Gastroesophageal sphincter (tissue), 4 donors: ENCODE measurements at regions not wholly inside any gene's neighbourhood (a gene's known extent, or its start where the extent isn't known, plus 50 kb on each side); places are given as distances from the start of the nearest gene placed in this dataset.

Experiments
- ATAC-seq: fragments of 150-250 bp; one replicate; pipeline ENCODE4 v1.9.1; 2016; ENCODE audit warnings: mild to moderate bottlenecking, moderate library complexity
- H3K27ac ChIP-seq, 4 donors: fragments of 200-600 bp; sonication (generic) in 3 of 4; 1 replicate in 3 of 4; 2 replicates in 1 of 4; pipeline ENCODE4 v1.5.1; 2016 to 2019
- H3K27me3 ChIP-seq: fragments of 200-600 bp; sonication (generic); one replicate; pipeline ENCODE4 v1.5.1; 2019
- H3K36me3 ChIP-seq, 2 donors: fragments of 200-600 bp; sonication (generic); one replicate each; pipeline ENCODE4 v1.5.1; 2019; ENCODE audit warnings: control low read depth in 1 of 2
- H3K4me1 ChIP-seq, 3 donors: fragments of 200-600 bp; sonication (generic); 1 replicate in 2 of 3; 2 replicates in 1 of 3; pipeline ENCODE4 v1.5.1; 2016 to 2019; ENCODE audit warnings: control low read depth in 2 of 3
- H3K4me3 ChIP-seq, 2 donors: fragments of 200-600 bp; sonication (generic); one replicate each; pipeline ENCODE4 v1.5.1; 2019; ENCODE audit warnings: mild to moderate bottlenecking in 1 of 2, moderate library complexity in 1 of 2
- H3K9me3 ChIP-seq, 3 donors: fragments of 200-600 bp; sonication (generic); one replicate each; pipeline ENCODE4 v1.5.1; 2017 to 2019; ENCODE audit warnings: control low read depth in 2 of 3
- CTCF ChIP-seq, 4 experiments: fragments of 200-600 bp in 2 of 4; fragments of 450-650 bp in 2 of 4; sonication (generic) in 1 of 4; IDR thresholded peaks; one replicate each; pipeline ENCODE4 v1.5.1; 2017 to 2019; ENCODE audit warnings: antibody characterized with exemption in 4 of 4, mild to moderate bottlenecking in 2 of 4, moderate library complexity in 2 of 4
- EP300 ChIP-seq: sonication (generic); formaldehyde crosslinking; IDR thresholded peaks from one replicate; pipeline ENCODE4 v1.6.1; 2017; ENCODE audit warnings: antibody characterized with exemption, mild to moderate bottlenecking
- POLR2A ChIP-seq, 2 donors: fragments of 450-650 bp; IDR thresholded peaks; one replicate each; pipeline ENCODE4 v1.6.1; 2017; ENCODE audit warnings: antibody characterized with exemption in 2 of 2, mild to moderate bottlenecking in 2 of 2, moderate library complexity in 1 of 2
- POLR2AphosphoS5 ChIP-seq: sonication (generic); formaldehyde crosslinking; IDR thresholded peaks from one replicate; pipeline ENCODE4 v1.6.1; 2017; ENCODE audit warnings: antibody characterized with exemption
- WGBS, 2 donors: methylation state at CpG; one replicate each; pipeline ENCODE4 v1.1.5; 2018; ENCODE audit warnings: low coverage in 1 of 2; 5-methylcytosine and 5-hydroxymethylcytosine counted together

DNA sequence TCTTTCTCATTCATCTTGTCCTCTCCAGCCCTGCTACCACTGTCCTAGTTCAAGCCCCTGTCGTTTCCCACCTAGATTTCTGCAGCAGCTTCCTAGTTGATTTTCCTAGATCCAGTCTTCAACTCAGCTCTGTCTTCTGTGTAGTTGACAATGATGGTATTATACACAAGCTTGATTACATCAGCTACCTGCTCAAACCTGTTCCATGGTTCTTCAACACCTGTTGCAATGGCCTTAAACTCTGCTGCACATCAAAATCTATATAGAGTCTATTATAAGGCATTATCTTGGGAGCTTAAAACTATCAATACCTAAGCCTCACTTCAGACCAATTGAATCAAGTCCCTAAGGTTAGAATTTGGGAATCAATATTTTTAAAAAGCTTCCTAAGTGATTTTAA is 71.7 kb upstream of the PELI2 start:
- ATAC-seq: no peak
- TF ChIP-seq POLR2AphosphoS5 (no peak), CTCF (IDR thresholded peaks at IDR 0.05) (no peak), POLR2A (IDR thresholded peaks at IDR 0.05) (no peak), EP300 (no peak)
- Histone ChIP-seq H3K27ac (no peak overlapping the region), H3K4me1 (no peaks in the 10 kb centered on the region), H3K9me3 (no peaks in the 10 kb centered on the region), H3K36me3 (no peaks in the 10 kb centered on the region), H3K4me3 (no peak overlapping the region), H3K27me3 (no peaks in the 10 kb centered on the region)
- 90 to 100% methylated on average over 1 of the region's 1 CpG for WGBS, 2 donors

DNA sequence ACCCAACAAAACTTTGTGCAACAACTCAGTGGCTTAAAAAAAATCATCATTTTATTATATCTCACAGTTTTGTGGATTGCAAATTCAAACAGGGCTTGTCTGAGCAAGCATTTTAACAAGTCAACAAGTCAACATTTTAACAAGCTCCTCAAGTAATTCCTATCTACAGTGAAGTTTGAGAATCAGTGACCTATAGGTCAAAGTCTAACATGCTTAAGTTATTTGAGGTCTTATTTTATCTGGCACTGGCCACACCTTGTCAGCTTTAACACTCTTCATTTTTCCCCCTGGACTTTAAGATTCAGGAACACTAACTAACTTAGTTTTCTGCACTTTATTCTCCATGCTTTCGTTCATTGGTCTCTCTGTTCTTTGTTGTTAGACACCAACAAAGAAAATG is 71.2 kb upstream of the PELI2 start:
- TF ChIP-seq POLR2AphosphoS5: no peak
- no peak for TF ChIP-seq POLR2A (IDR thresholded peaks at IDR 0.05)
- TF ChIP-seq CTCF (IDR thresholded peaks at IDR 0.05): no peak
- no peaks in the 10 kb centered on the region for H3K4me1 ChIP-seq
- ATAC-seq: no peak
- H3K27ac ChIP-seq: no peak overlapping the region
- H3K9me3 ChIP-seq: no peaks in the 10 kb centered on the region
- H3K4me3 ChIP-seq: no peak overlapping the region
- 86 to 100% methylated on average over 1 of the region's 1 CpG for WGBS, 2 donors
- no peaks in the 10 kb centered on the region for H3K27me3 ChIP-seq
- no peaks in the 10 kb centered on the region for H3K36me3 ChIP-seq

- 100% methylated on average over 1 of the region's 1 CpG for WGBS, 2 donors
- TF ChIP-seq EP300 (no peak), POLR2A (IDR thresholded peaks at IDR 0.05) (no peak), CTCF (IDR thresholded peaks at IDR 0.05) (no peak), POLR2AphosphoS5 (no peak)
- Histone ChIP-seq H3K9me3 (no peaks in the 10 kb centered on the region), H3K27ac (no peak overlapping the region), H3K4me3 (no peak overlapping the region), H3K27me3 (no peaks in the 10 kb centered on the region), H3K4me1 (no peaks in the 10 kb centered on the region), H3K36me3 (no peaks in the 10 kb centered on the region)
- no peak for ATAC-seq
Measured at GRCh38 chr14:56049536-56049935, 68.7 kb upstream of the PELI2 start.

DNA sequence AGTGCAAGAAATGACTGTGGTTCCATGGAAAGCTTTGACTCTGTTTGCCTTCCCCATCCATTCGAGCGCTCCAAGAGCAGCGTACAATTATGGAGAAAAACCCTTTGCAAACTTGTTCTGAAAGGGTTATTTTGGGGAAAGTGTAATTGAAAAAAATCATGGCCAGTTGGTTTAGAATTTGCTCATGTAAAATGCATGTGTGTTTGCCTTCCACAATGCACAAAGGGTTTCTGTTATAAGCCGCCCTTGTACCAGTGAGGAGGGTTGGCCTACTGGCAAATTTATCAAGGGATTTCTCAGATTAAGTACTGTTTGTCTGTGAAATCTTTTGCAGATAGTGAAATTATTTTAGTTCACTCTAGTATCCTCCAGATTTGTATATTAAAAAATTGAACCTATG is 62.7 kb upstream of the PELI2 start:
- Histone ChIP-seq H3K27ac (no peak overlapping the region), H3K36me3 (no peaks in the 10 kb centered on the region), H3K27me3 (no peaks in the 10 kb centered on the region), H3K4me1 (no peaks in the 10 kb centered on the region), H3K9me3 (no peaks in the 10 kb centered on the region), H3K4me3 (no peak overlapping the region)
- no peak for TF ChIP-seq CTCF (IDR thresholded peaks at IDR 0.05)
- TF ChIP-seq EP300: no peak
- no peak for TF ChIP-seq POLR2A (IDR thresholded peaks at IDR 0.05)
- TF ChIP-seq POLR2AphosphoS5: no peak
- ATAC-seq: no peak
- 76 to 92% methylated on average over 4 of the region's 4 CpGs for WGBS, 2 donors

- 67 to 88% methylated on average over 2 of the region's 2 CpGs for WGBS, 2 donors
- no peak overlapping the region for H3K27ac ChIP-seq
- H3K4me3 ChIP-seq: no peak overlapping the region
- no peaks in the 10 kb centered on the region for H3K4me1 ChIP-seq
- no peak for ATAC-seq
- TF ChIP-seq CTCF (IDR thresholded peaks at IDR 0.05) (no peak), POLR2A (IDR thresholded peaks at IDR 0.05) (no peak), EP300 (no peak), POLR2AphosphoS5 (no peak)
- H3K36me3 ChIP-seq: no peaks in the 10 kb centered on the region
- no peaks in the 10 kb centered on the region for H3K27me3 ChIP-seq
- no peaks in the 10 kb centered on the region for H3K9me3 ChIP-seq
Measured at GRCh38 chr14:56056031-56056430, 62.2 kb upstream of the PELI2 start.
